WI38 (cell line): ENCODE measurements at regions not wholly inside any gene's neighbourhood (a gene's known extent, or its start where the extent isn't known, plus 50 kb on each side); places are given as distances from the start of the nearest gene placed in this dataset.
"Not testable (repeated sequence)": the region's sequence is repeated elsewhere in the genome, so short reads cannot be mapped to it uniquely, and the experiment has no call there.

ENCODE experiments used
- H3K4me3 ChIP-seq: 2 replicates; pipeline ENCODE4 v1.5.1; 2011; ENCODE audit warnings: low read depth, mild to moderate bottlenecking, control low read depth, low read length
- CTCF ChIP-seq: IDR thresholded peaks from 2 replicates; pipeline ENCODE4 v1.5.1; 2012; ENCODE audit warnings: low read depth, mild to moderate bottlenecking, control low read depth, low read length

GRCh38 chr12:47481041-47481440, 224.8 kb downstream of the RPAP3 start:
- TF ChIP-seq CTCF = no peak
- H3K4me3 ChIP-seq = no peak overlapping the region

GRCh38 chr12:47478426-47478825, 227.4 kb downstream of the RPAP3 start:
- no peak overlapping the region for H3K4me3 ChIP-seq
- TF ChIP-seq CTCF = no peak

- H3K4me3 ChIP-seq = no peak overlapping the region
- TF ChIP-seq CTCF = no peak
Measured at GRCh38 chr12:47473091-47473490, 232.7 kb downstream of the RPAP3 start.

GRCh38 chr12:47470349-47470748, 235.5 kb downstream of the RPAP3 start:
- not testable (repeated sequence) for H3K4me3 ChIP-seq

- not testable (repeated sequence) for H3K4me3 ChIP-seq
Measured at GRCh38 chr12:47463918-47464317, 241.9 kb downstream of the RPAP3 start.

- H3K4me3 ChIP-seq = no peak overlapping the region
- no peak for TF ChIP-seq CTCF
Measured at GRCh38 chr12:47458279-47458678, 247.6 kb downstream of the RPAP3 start.

GRCh38 chr12:47449797-47450196, 256.0 kb downstream of the RPAP3 start:
- no peak for TF ChIP-seq CTCF

GRCh38 chr12:47442310-47442709, 263.5 kb downstream of the RPAP3 start:
- no peak overlapping the region for H3K4me3 ChIP-seq
- TF ChIP-seq CTCF = no peak

More at GRCh38 chr12:47449797-47450196, 256.0 kb downstream of the RPAP3 start:
- no peak overlapping the region for H3K4me3 ChIP-seq

- H3K4me3 ChIP-seq = no peak overlapping the region
- no peak for TF ChIP-seq CTCF
Measured at GRCh38 chr12:47441490-47441889, 264.3 kb downstream of the RPAP3 start.
